Peyer's patch (tissue), 4 donors: ENCODE measurements at regions not wholly inside any gene's neighbourhood (a gene's known extent, or its start where the extent isn't known, plus 50 kb on each side); places are given as distances from the start of the nearest gene placed in this dataset.

Source experiments
- DNase-seq, 3 donors: peaks; one replicate each; pipeline ENCODE4 v3.0.0-alpha.2; 2017 to 2019
- H3K27ac ChIP-seq, 4 donors: fragments of 200-600 bp; sonication (generic); one replicate each; pipeline ENCODE4 v1.5.1; 2016 to 2019
- H3K27me3 ChIP-seq, 2 donors: fragments of 200-600 bp; sonication (generic); one replicate each; pipeline ENCODE4 v1.5.1; 2019
- H3K36me3 ChIP-seq, 3 donors: fragments of 200-600 bp; sonication (generic); one replicate each; pipeline ENCODE4 v1.5.1; 2016 to 2019
- H3K4me1 ChIP-seq, 4 donors: fragments of 200-600 bp; sonication (generic); one replicate each; pipeline ENCODE4 v1.5.1; 2016 to 2019
- H3K4me3 ChIP-seq, 4 donors: fragments of 200-600 bp; sonication (generic); 1 replicate in 3 of 4; 2 replicates in 1 of 4; pipeline ENCODE4 v1.5.1; 2016 to 2019; ENCODE audit warnings: mild to moderate bottlenecking in 1 of 4
- H3K9me3 ChIP-seq, 4 donors: fragments of 200-600 bp; sonication (generic); one replicate each; pipeline ENCODE4 v1.5.1; 2016 to 2019; ENCODE audit warnings: mild to moderate bottlenecking in 1 of 4
- POLR2A ChIP-seq, 2 donors: fragments of 450-650 bp; IDR thresholded peaks; one replicate each; pipeline ENCODE4 v1.5.1; 2017; ENCODE audit warnings: antibody characterized with exemption in 2 of 2, mild to moderate bottlenecking in 2 of 2, moderate library complexity in 2 of 2
- TF ChIP-seq, protein P1 (sequence below), 6 experiments: fragments of 450-650 bp in 4 of 6; fragments of 200-600 bp in 2 of 6; sonication (generic) in 1 of 6; IDR thresholded peaks; one replicate each; pipeline ENCODE4 v1.5.1; 2017 to 2019; ENCODE audit warnings: antibody characterized with exemption in 6 of 6, mild to moderate bottlenecking in 3 of 6, moderate library complexity in 1 of 6

DNA sequence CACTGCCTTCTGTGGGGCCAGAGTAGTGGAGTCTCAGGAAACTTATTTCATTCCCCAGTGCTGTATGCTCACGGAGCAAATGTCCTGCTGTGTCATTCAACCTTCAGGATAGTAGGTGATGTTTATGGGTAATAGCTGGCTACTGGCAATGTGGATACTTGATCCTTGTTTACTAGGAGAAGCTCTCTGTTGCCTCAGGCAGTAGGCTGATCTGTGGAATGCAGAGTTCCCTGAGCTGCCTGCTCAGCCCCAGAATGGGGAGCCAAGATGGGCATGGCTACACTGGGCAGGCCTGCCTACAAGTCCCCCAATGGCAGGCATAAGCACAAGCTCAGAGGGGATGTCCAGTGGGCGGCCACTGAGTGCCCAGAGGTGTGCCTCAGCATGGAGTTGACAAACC lies 323.1 kb upstream of the KCNN2 start:
- no peaks in the 10 kb centered on the region for H3K36me3 ChIP-seq
- H3K27me3 ChIP-seq = no peaks in the 10 kb centered on the region
- H3K9me3 ChIP-seq = no peaks in the 10 kb centered on the region

DNA sequence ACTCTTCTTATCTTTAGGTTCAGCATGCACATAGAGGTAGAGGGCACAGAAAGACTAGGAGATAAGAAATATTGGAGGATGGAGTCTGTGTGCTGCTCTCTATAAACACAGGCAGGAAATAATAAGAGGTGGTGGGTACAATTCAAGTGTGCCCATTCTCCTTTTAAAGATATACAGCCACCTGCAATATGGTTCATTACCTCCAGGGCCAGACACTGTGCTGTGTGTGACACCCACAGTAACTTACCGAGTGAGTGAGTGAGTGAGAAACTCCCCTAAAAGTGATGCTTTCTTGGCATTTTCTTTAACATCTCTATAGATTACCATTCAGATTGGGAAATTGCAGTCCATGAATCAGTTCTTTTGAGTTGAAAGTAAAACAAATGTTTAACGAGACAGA lies 311.8 kb upstream of the KCNN2 start:
- Histone ChIP-seq H3K4me1 (no peaks in the 10 kb centered on the region), H3K9me3 (no peaks in the 10 kb centered on the region), H3K27me3 (no peaks in the 10 kb centered on the region), H3K36me3 (no peaks in the 10 kb centered on the region), H3K4me3 (no peak overlapping the region), H3K27ac (no peak overlapping the region)
- DNase-seq = no peak
- TF ChIP-seq POLR2A (IDR thresholded peaks at IDR 0.05) = no peak
- TF ChIP-seq, protein P1, sequence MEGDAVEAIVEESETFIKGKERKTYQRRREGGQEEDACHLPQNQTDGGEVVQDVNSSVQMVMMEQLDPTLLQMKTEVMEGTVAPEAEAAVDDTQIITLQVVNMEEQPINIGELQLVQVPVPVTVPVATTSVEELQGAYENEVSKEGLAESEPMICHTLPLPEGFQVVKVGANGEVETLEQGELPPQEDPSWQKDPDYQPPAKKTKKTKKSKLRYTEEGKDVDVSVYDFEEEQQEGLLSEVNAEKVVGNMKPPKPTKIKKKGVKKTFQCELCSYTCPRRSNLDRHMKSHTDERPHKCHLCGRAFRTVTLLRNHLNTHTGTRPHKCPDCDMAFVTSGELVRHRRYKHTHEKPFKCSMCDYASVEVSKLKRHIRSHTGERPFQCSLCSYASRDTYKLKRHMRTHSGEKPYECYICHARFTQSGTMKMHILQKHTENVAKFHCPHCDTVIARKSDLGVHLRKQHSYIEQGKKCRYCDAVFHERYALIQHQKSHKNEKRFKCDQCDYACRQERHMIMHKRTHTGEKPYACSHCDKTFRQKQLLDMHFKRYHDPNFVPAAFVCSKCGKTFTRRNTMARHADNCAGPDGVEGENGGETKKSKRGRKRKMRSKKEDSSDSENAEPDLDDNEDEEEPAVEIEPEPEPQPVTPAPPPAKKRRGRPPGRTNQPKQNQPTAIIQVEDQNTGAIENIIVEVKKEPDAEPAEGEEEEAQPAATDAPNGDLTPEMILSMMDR (IDR thresholded peaks at IDR 0.05) = no peak

More for the DNA sequence above, 323.1 kb upstream of the KCNN2 start:
- no peak for DNase-seq
- H3K27ac ChIP-seq = no peak overlapping the region
- no peaks in the 10 kb centered on the region for H3K4me1 ChIP-seq
- TF ChIP-seq, protein P1 (IDR thresholded peaks at IDR 0.05) = no peak
- TF ChIP-seq POLR2A (IDR thresholded peaks at IDR 0.05) = no peak
- H3K4me3 ChIP-seq = no peak overlapping the region

DNA sequence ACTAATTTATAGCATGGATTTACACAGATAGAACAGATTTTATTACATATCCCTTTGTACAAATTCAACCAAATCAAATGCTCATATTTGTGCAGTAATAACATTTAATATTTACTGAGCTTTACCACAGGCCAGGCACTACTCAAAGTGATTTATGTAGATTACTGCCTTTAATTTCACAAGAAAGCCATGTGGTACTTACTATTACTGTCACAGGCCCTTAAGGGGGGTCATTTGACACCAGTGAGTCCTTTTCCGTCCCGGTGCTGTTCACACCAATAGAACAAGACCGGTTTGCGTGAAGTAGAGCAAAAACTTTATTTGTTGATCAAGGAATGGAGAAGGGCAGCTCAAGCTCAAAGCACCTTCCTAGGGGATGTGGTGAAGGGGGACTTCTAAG lies 308.5 kb upstream of the KCNN2 start:
- no peaks in the 10 kb centered on the region for H3K36me3 ChIP-seq
- H3K27me3 ChIP-seq = no peaks in the 10 kb centered on the region
- no peaks in the 10 kb centered on the region for H3K9me3 ChIP-seq
- no peak for DNase-seq
- no peak overlapping the region for H3K4me3 ChIP-seq
- no peak overlapping the region for H3K27ac ChIP-seq
- no peaks in the 10 kb centered on the region for H3K4me1 ChIP-seq
- no peak for TF ChIP-seq POLR2A (IDR thresholded peaks at IDR 0.05)
- TF ChIP-seq, protein P1 (IDR thresholded peaks at IDR 0.05) = no peak

DNA sequence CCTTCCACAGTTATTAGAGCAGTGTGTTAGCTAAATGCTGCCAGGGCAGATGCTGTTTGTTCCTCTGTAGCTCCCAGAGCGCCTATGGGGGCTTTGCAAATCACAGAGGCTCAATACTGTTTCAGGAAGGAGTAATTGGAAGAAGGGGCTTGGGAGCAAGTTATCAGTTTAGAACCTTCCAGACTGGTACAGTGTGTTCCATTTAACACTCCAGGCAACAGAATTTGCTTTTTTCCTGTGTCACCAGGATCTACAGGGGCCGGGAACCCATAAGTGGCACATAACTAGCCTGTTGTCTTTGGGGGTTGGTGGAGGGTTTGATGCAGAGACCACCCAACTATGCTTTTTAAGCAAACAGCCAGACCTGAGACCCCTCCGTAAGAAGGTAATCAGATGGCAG lies 307.3 kb upstream of the KCNN2 start:
- no peak for DNase-seq
- H3K27ac ChIP-seq = no peak overlapping the region
- no peaks in the 10 kb centered on the region for H3K4me1 ChIP-seq
- no peak overlapping the region for H3K4me3 ChIP-seq
- H3K9me3 ChIP-seq = no peaks in the 10 kb centered on the region
- no peak for TF ChIP-seq POLR2A (IDR thresholded peaks at IDR 0.05)
- no peaks in the 10 kb centered on the region for H3K36me3 ChIP-seq
- no peaks in the 10 kb centered on the region for H3K27me3 ChIP-seq

DNA sequence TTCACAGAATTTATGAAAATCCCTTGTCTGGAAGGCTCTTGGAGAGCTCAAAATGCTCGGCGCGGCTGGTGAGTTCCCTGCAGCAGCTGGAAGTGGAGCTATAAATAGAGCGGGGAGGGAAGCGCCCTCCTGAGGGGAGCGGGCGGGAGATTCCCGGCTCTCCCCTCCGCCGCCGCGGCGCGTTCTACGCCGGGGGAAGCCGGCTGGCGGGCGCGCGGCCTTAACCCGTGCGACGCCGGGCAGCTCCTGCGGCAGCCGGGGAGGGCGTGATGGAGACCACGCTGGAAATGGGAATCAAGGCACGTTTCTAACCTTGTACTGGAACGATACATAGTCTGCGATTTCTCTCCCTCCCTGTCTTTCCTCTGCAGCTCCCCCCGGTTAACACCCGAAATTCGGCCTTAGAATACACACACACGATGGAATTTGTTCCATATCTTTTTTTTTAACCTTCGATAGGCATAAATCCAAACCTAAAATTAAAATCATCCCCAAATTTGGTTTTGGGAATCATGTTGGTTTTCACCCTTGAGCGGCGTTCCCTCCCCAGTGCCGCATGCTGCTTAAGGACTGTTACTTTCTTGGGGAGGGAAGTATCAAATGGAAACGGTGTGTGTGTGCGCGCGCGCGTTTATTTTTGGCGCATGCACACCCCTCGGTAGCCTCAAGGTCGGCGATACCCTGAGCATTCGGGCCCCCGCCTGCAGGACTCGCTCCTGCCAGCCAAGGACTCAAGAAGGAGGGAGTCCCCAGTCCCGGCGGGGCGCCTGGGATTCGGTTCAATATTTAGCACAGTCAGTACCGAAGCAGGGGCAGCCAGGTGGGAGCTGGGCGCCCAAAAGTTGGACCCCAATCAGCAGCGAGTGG lies 306.3 kb upstream of the KCNN2 start:
- no peaks in the 10 kb centered on the region for H3K27me3 ChIP-seq
- peak overlapping the region in 2 of 4 donors; percentile 29 to 36 for H3K4me3 ChIP-seq
- no peak for DNase-seq
- H3K36me3 ChIP-seq = no peaks in the 10 kb centered on the region
- no peak for TF ChIP-seq POLR2A (IDR thresholded peaks at IDR 0.05)
- TF ChIP-seq, protein P1 (IDR thresholded peaks at IDR 0.05) = no peak
- H3K4me1 ChIP-seq = no peaks in the 10 kb centered on the region
- no peaks in the 10 kb centered on the region for H3K9me3 ChIP-seq
- no peak overlapping the region for H3K27ac ChIP-seq

DNA sequence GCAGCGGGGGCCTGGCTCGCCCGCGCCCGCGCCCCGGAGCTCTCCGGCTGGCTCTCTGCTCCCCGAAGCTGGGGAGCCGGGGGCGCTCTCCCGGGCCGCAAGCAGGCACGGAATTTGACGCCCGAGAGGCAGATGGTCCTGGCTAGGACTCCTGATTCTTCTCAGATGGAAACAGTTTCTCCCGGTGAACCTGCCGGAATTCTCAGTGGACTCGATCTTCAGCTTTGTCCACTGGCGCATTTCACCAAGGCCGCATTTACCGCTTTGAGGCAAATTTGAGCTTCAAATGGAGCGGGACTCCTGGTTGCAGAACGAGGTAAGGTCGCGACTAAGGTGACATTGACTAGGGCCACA lies 305.7 kb upstream of the KCNN2 start:
- Histone ChIP-seq H3K27ac (no peak overlapping the region), H3K9me3 (no peaks in the 10 kb centered on the region), H3K4me1 (no peaks in the 10 kb centered on the region), H3K4me3 (peak overlapping the region in 2 of 4 donors; percentile 29 to 36), H3K36me3 (no peaks in the 10 kb centered on the region), H3K27me3 (no peaks in the 10 kb centered on the region)
- no peak for TF ChIP-seq POLR2A (IDR thresholded peaks at IDR 0.05)
- TF ChIP-seq, protein P1 (IDR thresholded peaks at IDR 0.05) = no peak
- DNase-seq = no peak
